Sigmoid colon (tissue), 6 donors: ENCODE measurements at regions not wholly inside any gene's neighbourhood (a gene's known extent, or its start where the extent isn't known, plus 50 kb on each side); places are given as distances from the start of the nearest gene placed in this dataset.

Experiments
- DNase-seq: peaks from one replicate; pipeline ENCODE4 v3.0.0-alpha.2; 2019
- H3K27ac ChIP-seq, 4 donors: fragments of 200-600 bp; sonication (generic); one replicate each; pipeline ENCODE4 v1.5.1; 2016 to 2019; ENCODE audit warnings: mild to moderate bottlenecking in 1 of 4
- H3K27me3 ChIP-seq, 3 donors: fragments of 200-600 bp; sonication (generic); one replicate each; pipeline ENCODE4 v1.5.1; 2019; ENCODE audit warnings: mild to moderate bottlenecking in 1 of 3
- H3K36me3 ChIP-seq, 4 donors: fragments of 200-600 bp; sonication (generic); one replicate each; pipeline ENCODE4 v1.5.1; 2016 to 2019
- H3K4me1 ChIP-seq, 4 donors: fragments of 200-600 bp; sonication (generic); one replicate each; pipeline ENCODE4 v1.5.1; 2017 to 2019
- H3K4me3 ChIP-seq, 4 donors: fragments of 200-600 bp; sonication (generic); one replicate each; pipeline ENCODE4 v1.5.1; 2017 to 2019; ENCODE audit warnings: mild to moderate bottlenecking in 2 of 4, moderate library complexity in 1 of 4
- H3K9me3 ChIP-seq, 4 donors: fragments of 200-600 bp in 3 of 4; sonication (generic) in 3 of 4; one replicate each; pipeline versions ENCODE4 v1.5.1 to v1.6.1; 2013 to 2019
- EP300 ChIP-seq, 4 donors: sonication (generic); formaldehyde crosslinking; IDR thresholded peaks; one replicate each; pipeline ENCODE4 v1.6.1; 2017; ENCODE audit warnings: antibody characterized with exemption in 4 of 4
- POLR2A ChIP-seq, 2 donors: fragments of 450-650 bp; IDR thresholded peaks; one replicate each; pipeline ENCODE4 v1.6.1; 2016; ENCODE audit warnings: antibody characterized with exemption in 2 of 2, mild to moderate bottlenecking in 2 of 2, moderate library complexity in 2 of 2
- POLR2AphosphoS5 ChIP-seq, 4 donors: sonication (generic); formaldehyde crosslinking; IDR thresholded peaks; one replicate each; pipeline ENCODE4 v1.6.1; 2017; ENCODE audit warnings: antibody characterized with exemption in 4 of 4
- WGBS, 2 donors: extraction: QIAGEN DNeasy Blood & Tissue Kit; methylation state at CpG; one replicate each; pipeline ENCODE4 v1.1.7; 2013; 5-methylcytosine and 5-hydroxymethylcytosine counted together
- intact Hi-C: fragments of 100-400 bp; cut with DNase I; formaldehyde crosslinking; loops from one replicate; pipeline ENCODE4 v1.15.1; 2023
- TF ChIP-seq, protein P1 (sequence below), 4 experiments: fragments of 450-650 bp in 3 of 4; fragments of 200-600 bp in 1 of 4; IDR thresholded peaks; one replicate each; pipeline ENCODE4 v1.5.1; 2016 to 2019; ENCODE audit warnings: antibody characterized with exemption in 4 of 4, mild to moderate bottlenecking in 3 of 4, moderate library complexity in 2 of 4
- donor health status: healthy with polysubstance abuse.
- donor health status: healthy.

DNA sequence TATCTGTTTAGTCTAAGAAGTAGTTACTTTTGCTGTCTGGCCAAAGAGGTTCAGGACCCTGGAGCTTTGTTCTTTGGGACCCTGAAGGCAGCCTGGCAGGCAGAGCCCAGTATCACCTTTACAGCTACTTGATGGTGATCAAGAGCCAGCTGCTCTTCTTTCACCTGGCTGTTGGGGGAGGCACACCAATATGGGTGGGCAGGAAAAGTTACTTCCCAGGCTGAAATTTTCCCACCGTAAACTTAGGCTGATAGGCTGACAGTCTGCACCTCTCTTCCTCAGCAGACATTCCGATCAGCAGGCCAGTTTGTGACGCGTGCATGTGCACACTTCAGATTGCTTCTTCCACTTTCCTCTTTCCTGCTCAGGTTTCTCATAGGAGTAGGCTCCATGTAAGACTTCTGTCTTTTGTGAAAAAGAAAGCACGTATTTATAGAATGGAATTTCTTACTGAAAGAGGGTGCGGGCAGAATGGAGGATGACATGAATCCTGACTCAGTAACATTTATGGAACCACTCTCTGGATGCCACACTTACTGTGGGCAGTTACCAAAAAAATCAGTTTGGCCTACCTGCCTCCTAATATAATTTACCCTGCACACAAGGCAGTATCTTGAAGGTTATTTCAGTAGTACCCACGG lies 223.9 kb upstream of the DMRT1 start:
- H3K4me1 ChIP-seq, result peaks cover 0 to 73% (median 42%) of the 10 kb centered on the region in 4 donors
- 93% methylated on average over 7 of the region's 7 CpGs for WGBS, 2 donors

DNA sequence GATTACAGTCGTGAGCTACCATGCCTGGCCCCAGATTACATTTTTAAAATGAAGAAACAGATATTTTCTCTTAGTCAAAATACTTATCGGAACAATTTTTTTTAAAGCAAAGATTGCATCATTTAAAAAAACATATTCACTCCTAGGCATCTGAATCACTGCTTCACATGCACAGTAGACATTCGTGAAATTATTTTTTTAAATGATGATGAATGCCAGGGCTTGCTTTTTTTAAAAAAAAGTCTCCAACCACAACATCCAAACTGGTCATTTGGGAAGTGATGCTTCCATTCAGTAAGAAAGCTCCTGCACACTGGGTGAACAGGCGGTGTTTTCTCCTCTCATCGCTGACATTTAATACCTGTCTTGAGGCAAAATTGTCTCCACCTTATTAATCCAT lies 223.0 kb upstream of the DMRT1 start:
- TF ChIP-seq POLR2AphosphoS5 (IDR thresholded peaks at IDR 0.05) (peak in 1 of 4 donors; percentile 15), POLR2A (IDR thresholded peaks at IDR 0.05) (no peak), EP300 (IDR thresholded peaks at IDR 0.05) (no peak)
- TF ChIP-seq, protein P1, sequence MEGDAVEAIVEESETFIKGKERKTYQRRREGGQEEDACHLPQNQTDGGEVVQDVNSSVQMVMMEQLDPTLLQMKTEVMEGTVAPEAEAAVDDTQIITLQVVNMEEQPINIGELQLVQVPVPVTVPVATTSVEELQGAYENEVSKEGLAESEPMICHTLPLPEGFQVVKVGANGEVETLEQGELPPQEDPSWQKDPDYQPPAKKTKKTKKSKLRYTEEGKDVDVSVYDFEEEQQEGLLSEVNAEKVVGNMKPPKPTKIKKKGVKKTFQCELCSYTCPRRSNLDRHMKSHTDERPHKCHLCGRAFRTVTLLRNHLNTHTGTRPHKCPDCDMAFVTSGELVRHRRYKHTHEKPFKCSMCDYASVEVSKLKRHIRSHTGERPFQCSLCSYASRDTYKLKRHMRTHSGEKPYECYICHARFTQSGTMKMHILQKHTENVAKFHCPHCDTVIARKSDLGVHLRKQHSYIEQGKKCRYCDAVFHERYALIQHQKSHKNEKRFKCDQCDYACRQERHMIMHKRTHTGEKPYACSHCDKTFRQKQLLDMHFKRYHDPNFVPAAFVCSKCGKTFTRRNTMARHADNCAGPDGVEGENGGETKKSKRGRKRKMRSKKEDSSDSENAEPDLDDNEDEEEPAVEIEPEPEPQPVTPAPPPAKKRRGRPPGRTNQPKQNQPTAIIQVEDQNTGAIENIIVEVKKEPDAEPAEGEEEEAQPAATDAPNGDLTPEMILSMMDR (IDR thresholded peaks at IDR 0.05), result no peak
- DNase-seq, result no peak
- 89 to 92% methylated on average over 5 of the region's 5 CpGs for WGBS, 2 donors
- H3K27me3 ChIP-seq, result no peaks in the 10 kb centered on the region
- H3K36me3 ChIP-seq, result no peaks in the 10 kb centered on the region
- H3K4me3 ChIP-seq, result no peak overlapping the region
- intact Hi-C loops, result loop anchor here (5.0 to 10.0 kb wide), 2 partner anchors 119 to 234 kb away; no protein-coding TSS in a partner anchor
- H3K27ac ChIP-seq, result peak overlapping the region; percentile 4 to 79 (median 65)
- H3K9me3 ChIP-seq, result no peaks in the 10 kb centered on the region
- peaks cover 0 to 70% (median 41%) of the 10 kb centered on the region in 4 donors for H3K4me1 ChIP-seq

More for the DNA sequence above, 223.9 kb upstream of the DMRT1 start:
- DNase-seq, result no peak
- no peaks in the 10 kb centered on the region for H3K27me3 ChIP-seq
- H3K9me3 ChIP-seq, result no peaks in the 10 kb centered on the region
- no peak for TF ChIP-seq EP300 (IDR thresholded peaks at IDR 0.05)
- TF ChIP-seq POLR2A (IDR thresholded peaks at IDR 0.05), result no peak
- TF ChIP-seq POLR2AphosphoS5 (IDR thresholded peaks at IDR 0.05), result no peak
- TF ChIP-seq, protein P1 (IDR thresholded peaks at IDR 0.05), result no peak
- H3K27ac ChIP-seq, result peak overlapping the region in 3 of 4 donors; percentile 26 to 79 (median 73)
- no peaks in the 10 kb centered on the region for H3K36me3 ChIP-seq
- intact Hi-C loops, result loop anchor here (5.0 to 10.0 kb wide), 2 partner anchors 120 to 233 kb away; no protein-coding TSS in a partner anchor
- no peak overlapping the region for H3K4me3 ChIP-seq

DNA sequence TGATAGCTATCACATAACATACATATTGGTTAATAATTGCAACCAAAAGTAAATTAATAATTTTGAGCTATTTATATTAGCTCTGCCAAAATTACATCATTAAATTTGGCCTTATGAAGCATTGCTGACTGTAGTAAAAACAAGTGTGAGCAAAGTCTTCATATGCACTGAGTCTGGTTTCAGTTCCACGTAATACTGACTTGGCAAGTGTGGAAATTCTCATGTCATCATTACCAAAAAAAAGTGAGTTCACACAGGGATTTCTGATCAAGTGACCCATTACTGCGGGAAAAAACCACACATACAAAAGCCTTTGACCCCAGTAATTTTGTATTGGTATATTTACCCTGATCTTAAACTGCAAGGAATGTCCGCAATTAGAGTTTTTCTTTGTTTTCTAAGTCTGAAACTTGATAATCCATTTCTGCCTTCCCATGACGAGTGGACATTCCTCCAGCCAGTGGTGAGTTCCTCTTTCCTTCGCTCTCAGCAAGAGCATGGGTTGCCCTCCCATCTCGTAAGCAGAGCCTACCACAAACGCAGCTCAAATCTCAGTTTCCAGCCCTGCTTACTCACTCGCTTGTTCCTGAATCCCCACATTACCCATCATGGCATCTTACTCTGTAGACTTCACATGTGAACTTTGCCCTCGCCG lies 220.2 kb upstream of the DMRT1 start:
- no peak for DNase-seq
- Histone ChIP-seq H3K36me3 (no peaks in the 10 kb centered on the region), H3K4me1 (peaks cover 0 to 70% (median 40%) of the 10 kb centered on the region in 4 donors), H3K9me3 (no peaks in the 10 kb centered on the region), H3K27me3 (no peaks in the 10 kb centered on the region), H3K27ac (peak overlapping the region in 3 of 4 donors; percentile 36 to 79 (median 73)), H3K4me3 (no peak overlapping the region)
- WGBS, 2 donors, result 80% methylated on average over 10 of the region's 10 CpGs
- intact Hi-C loops, result no loop called here
- TF ChIP-seq POLR2AphosphoS5 (IDR thresholded peaks at IDR 0.05) (peak in 1 of 4 donors; percentile 57), EP300 (IDR thresholded peaks at IDR 0.05) (peak in 1 of 4 donors; percentile 36), POLR2A (IDR thresholded peaks at IDR 0.05) (no peak)
- TF ChIP-seq, protein P1 (IDR thresholded peaks at IDR 0.05), result no peak

DNA sequence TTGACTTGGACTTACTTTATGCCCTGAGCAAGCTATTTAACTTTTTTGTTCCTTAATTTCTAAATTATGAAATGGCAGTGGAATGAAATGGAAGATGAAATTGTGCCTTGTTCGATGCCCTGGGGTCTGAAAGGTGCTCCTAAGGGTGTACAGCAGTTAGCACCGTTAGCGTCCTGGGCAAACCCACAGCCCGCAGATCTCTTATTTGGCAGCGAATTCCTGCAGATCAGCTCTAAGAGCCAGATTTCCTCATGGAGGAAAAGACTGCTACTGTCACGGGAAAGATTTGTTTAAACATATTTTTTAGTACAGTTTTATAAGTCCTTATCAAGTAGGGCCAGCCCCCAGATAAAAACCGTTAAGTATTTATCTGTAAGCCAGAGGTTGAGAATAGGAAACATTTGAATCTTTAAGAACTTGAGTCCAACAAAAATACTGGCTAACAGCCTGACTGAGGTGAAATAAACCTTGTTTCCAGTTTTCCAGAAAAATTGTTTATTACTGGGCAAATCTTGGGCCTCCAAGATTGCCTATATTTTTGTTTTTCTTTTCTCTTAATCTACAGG lies 216.5 kb upstream of the DMRT1 start:
- H3K4me3 ChIP-seq, result no peak overlapping the region
- 46 to 51% methylated on average over 7 of the region's 7 CpGs for WGBS, 2 donors
- H3K36me3 ChIP-seq, result no peaks in the 10 kb centered on the region
- TF ChIP-seq, protein P1 (IDR thresholded peaks at IDR 0.05), result no peak
- no peak for TF ChIP-seq POLR2A (IDR thresholded peaks at IDR 0.05)
- TF ChIP-seq EP300 (IDR thresholded peaks at IDR 0.05), result no peak
- no peak for TF ChIP-seq POLR2AphosphoS5 (IDR thresholded peaks at IDR 0.05)
- intact Hi-C loops, result loop anchor here (5.0 kb wide), 1 partner anchor 62 kb away; no protein-coding TSS in a partner anchor
- peak overlapping the region in 3 of 4 donors; percentile 71 to 84 (median 78) for H3K27ac ChIP-seq
- DNase-seq, result no peak
- no peaks in the 10 kb centered on the region for H3K27me3 ChIP-seq
- H3K9me3 ChIP-seq, result no peaks in the 10 kb centered on the region
- peaks cover 0 to 69% (median 44%) of the 10 kb centered on the region in 4 donors for H3K4me1 ChIP-seq
